ENCODE measurements at regions not wholly inside any gene's neighbourhood (a gene's known extent, or its start where the extent isn't known, plus 50 kb on each side); places are given as distances from the start of the nearest gene placed in this dataset.

- DNase-seq, result no peak
Measured at GRCh38 chr6:90928051-90928450, 341.2 kb upstream of the MAP3K7 start.

- no peak for DNase-seq
Measured at GRCh38 chr6:90925726-90926125, 338.9 kb upstream of the MAP3K7 start.

- no peak for DNase-seq
Measured at GRCh38 chr6:90922325-90922724, 335.5 kb upstream of the MAP3K7 start.

- DNase-seq, result no peak
Measured at GRCh38 chr6:90918361-90918760, 331.5 kb upstream of the MAP3K7 start.

GRCh38 chr6:90917376-90917775 is 330.5 kb upstream of the MAP3K7 start:
- no peak for DNase-seq

GRCh38 chr6:90916968-90917367 is 330.1 kb upstream of the MAP3K7 start:
- no peak for DNase-seq

GRCh38 chr6:90915224-90915915 is 328.5 kb upstream of the MAP3K7 start:
- no peak for DNase-seq

- DNase-seq, result no peak
Measured at GRCh38 chr6:90914312-90914711, 327.4 kb upstream of the MAP3K7 start.

- DNase-seq, result no peak
Measured at GRCh38 chr6:90913266-90913960, 326.5 kb upstream of the MAP3K7 start.

GRCh38 chr6:90911642-90912041 is 324.8 kb upstream of the MAP3K7 start:
- no peak for DNase-seq

GRCh38 chr6:90910893-90911292 is 324.0 kb upstream of the MAP3K7 start:
- no peak for DNase-seq

GRCh38 chr6:90907931-90908655 is 321.2 kb upstream of the MAP3K7 start:
- no peak for DNase-seq

- DNase-seq, result no peak
Measured at GRCh38 chr6:90905351-90905750, 318.5 kb upstream of the MAP3K7 start.

GRCh38 chr6:90900034-90900433 is 313.2 kb upstream of the MAP3K7 start:
- DNase-seq, result no peak

GRCh38 chr6:90898763-90899162 is 311.9 kb upstream of the MAP3K7 start:
- DNase-seq, result no peak

- no peak for DNase-seq
Measured at GRCh38 chr6:90896075-90896547, 309.2 kb upstream of the MAP3K7 start.

GRCh38 chr6:90895299-90896074 is 308.6 kb upstream of the MAP3K7 start:
- DNase-seq, result no peak

- no peak for DNase-seq
Measured at GRCh38 chr6:90894285-90895130, 307.6 kb upstream of the MAP3K7 start.

- no peak for DNase-seq
Measured at GRCh38 chr6:90893400-90893799, 306.5 kb upstream of the MAP3K7 start.

- DNase-seq, result no peak
Measured at GRCh38 chr6:90892271-90892670, 305.4 kb upstream of the MAP3K7 start.

GRCh38 chr6:90891355-90891754 is 304.5 kb upstream of the MAP3K7 start:
- DNase-seq, result no peak

- no peak for DNase-seq
Measured at GRCh38 chr6:90890683-90891330, 303.9 kb upstream of the MAP3K7 start.
